K562 (cell line): ENCODE measurements at regions not wholly inside any gene's neighbourhood (a gene's known extent, or its start where the extent isn't known, plus 50 kb on each side); places are given as distances from the start of the nearest gene placed in this dataset.
A peak's percentile ranks its signal among the peaks of the same experiment; 100 is the strongest.

Experiments
- JUN ChIP-seq, 2 experiments: sonication (generic) in 1 of 2; formaldehyde crosslinking in 1 of 2; IDR thresholded peaks; 2 replicates each; pipeline versions ENCODE4 v1.6.1 to v1.8.0; 2012 to 2022; ENCODE audit warnings: borderline replicate concordance in 2 of 2, mild to moderate bottlenecking in 2 of 2, improper control_type of control experiment in 1 of 2, low read depth in 1 of 2, low read length in 1 of 2, missing genetic modification reagents in 1 of 2
- KDM2B ChIP-seq: fragments of 250-450 bp; sonication (Bioruptor Pico); IDR thresholded peaks from 2 replicates; pipeline ENCODE4 v1.8.0; 2021; ENCODE audit warnings: mild to moderate bottlenecking, moderate library complexity
- NCOA2 ChIP-seq, 2 experiments: fragments of 450-650 bp; IDR thresholded peaks; 2 replicates each; pipeline ENCODE4 v1.6.1; 2018; ENCODE audit warnings: mild to moderate bottlenecking in 2 of 2, moderate library complexity in 1 of 2; ENCODE audit not compliant: partially characterized antibody in 2 of 2
- RAD51 ChIP-seq: fragments of 450-650 bp; IDR thresholded peaks from 2 replicates; pipeline ENCODE4 v1.7.1; 2016; ENCODE audit warnings: low read depth, mild to moderate bottlenecking, borderline replicate concordance
- SMARCA5 ChIP-seq: fragments of 450-650 bp; IDR thresholded peaks from 2 replicates; pipeline ENCODE4 v1.6.1; 2016
- STAG1 ChIP-seq: sonication (generic); formaldehyde crosslinking; IDR thresholded peaks from 2 replicates; pipeline ENCODE4 v1.5.0; 2020; ENCODE audit warnings: missing genetic modification reagents, borderline replicate concordance
- XRCC4 ChIP-seq: IDR thresholded peaks from one replicate; pipeline ENCODE4 v1.6.1; 2011; ENCODE audit not compliant: insufficient read depth, insufficient read length; ENCODE audit errors: extremely low read depth
- ZBTB7A ChIP-seq: IDR thresholded peaks from 2 replicates; pipeline ENCODE4 v1.6.1; 2011; ENCODE audit warnings: low read depth, mild to moderate bottlenecking, low read length, moderate library complexity, borderline replicate concordance; ENCODE audit not compliant: control insufficient read depth
- ZC3H4 ChIP-seq: sonication (generic); formaldehyde crosslinking; IDR thresholded peaks from 2 replicates; pipeline ENCODE4 v1.9.0; 2021; ENCODE audit warnings: missing genetic modification reagents, borderline replicate concordance
- ZFX ChIP-seq: sonication (generic); formaldehyde crosslinking; IDR thresholded peaks from 2 replicates; pipeline ENCODE4 v1.8.0; 2022; ENCODE audit warnings: mild to moderate bottlenecking, missing genetic modification reagents, moderate library complexity
- ZNF436 ChIP-seq: fragments of 250-450, 450-650 bp; sonication (Bioruptor Pico); formaldehyde crosslinking; IDR thresholded peaks from 2 replicates; pipeline ENCODE4 v1.7.0; 2020; ENCODE audit warnings: mild to moderate bottlenecking
- TF ChIP-seq, protein P1 (sequence below): fragments of 450-650 bp; IDR thresholded peaks from 2 replicates; pipeline ENCODE4 v1.6.1; 2016; ENCODE audit warnings: borderline replicate concordance
- TF ChIP-seq, protein P2 (sequence below): fragments of 150-350 bp; conservative IDR thresholded peaks from 2 replicates; pipeline ENCODE4 v1.6.1; 2014; ENCODE audit warnings: low read length
- TF ChIP-seq, protein P3 (sequence below): fragments of 450-650 bp; IDR thresholded peaks from 2 replicates; pipeline ENCODE4 v1.6.1; 2017; ENCODE audit warnings: antibody characterized with exemption, mild to moderate bottlenecking
- TF ChIP-seq, protein P4 (sequence below): fragments of 250-450 bp; sonication (Bioruptor Pico); IDR thresholded peaks from 2 replicates; pipeline ENCODE4 v1.5.0; 2021

DNA sequence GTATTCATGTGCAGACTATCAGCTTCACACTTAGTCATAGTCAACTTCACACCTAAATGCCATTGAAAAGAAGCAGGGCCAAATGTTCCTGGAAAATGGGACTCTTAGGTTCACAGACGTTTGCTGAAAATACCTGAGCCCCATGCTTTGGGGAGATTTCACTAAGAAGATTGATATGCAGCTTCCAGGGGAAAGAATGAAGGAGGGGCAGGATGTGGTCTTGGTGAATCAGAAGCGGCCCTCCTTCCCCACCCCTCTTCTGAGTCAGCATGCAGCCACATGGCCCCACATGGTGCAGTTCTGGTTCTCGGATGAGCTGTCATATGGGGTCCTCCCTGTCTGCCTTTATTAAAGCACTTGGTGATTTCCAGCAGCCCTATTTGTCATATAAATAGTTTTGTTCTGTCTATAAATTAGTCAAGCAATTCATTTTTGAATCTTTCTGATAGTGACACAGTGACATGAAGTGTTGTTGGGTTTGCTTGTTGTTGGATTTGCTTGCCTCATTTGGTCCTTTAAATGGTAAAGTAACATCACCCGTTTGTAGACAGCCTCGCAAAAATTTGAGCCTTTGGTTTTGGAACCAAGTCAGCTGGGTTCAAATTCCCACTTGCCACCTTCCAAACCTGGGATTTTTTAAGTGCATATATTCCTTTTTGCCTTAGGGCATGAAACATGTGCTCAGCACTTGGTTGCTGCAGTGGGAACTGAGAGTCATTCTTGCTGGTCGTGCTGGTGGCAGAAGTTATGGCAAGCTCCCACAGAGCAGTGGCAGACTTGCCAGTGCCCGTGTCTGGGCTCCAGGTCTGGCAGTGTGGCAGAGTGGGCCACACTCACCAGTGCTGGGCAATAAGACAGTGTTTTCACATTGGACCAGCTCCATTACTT, 68.1 kb upstream of the CDK6 start (continued):
- TF ChIP-seq, protein P1, sequence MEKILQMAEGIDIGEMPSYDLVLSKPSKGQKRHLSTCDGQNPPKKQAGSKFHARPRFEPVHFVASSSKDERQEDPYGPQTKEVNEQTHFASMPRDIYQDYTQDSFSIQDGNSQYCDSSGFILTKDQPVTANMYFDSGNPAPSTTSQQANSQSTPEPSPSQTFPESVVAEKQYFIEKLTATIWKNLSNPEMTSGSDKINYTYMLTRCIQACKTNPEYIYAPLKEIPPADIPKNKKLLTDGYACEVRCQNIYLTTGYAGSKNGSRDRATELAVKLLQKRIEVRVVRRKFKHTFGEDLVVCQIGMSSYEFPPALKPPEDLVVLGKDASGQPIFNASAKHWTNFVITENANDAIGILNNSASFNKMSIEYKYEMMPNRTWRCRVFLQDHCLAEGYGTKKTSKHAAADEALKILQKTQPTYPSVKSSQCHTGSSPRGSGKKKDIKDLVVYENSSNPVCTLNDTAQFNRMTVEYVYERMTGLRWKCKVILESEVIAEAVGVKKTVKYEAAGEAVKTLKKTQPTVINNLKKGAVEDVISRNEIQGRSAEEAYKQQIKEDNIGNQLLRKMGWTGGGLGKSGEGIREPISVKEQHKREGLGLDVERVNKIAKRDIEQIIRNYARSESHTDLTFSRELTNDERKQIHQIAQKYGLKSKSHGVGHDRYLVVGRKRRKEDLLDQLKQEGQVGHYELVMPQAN = no peak
- TF ChIP-seq SMARCA5 (no peak), ZFX (CRISPR knock-in tag) (no peak), XRCC4 (no peak), ZNF436 (no peak), ZBTB7A (peak; percentile 67; the same call in 1 of the 2 replicates), NCOA2 (IDR thresholded peaks at IDR 0.05; ENCODE audit: partially characterized antibody in 2 of 2) (no peak), KDM2B (no peak), ZC3H4 (CRISPR knock-in tag) (no peak), RAD51 (peak; percentile 14; the same call in 1 of the 2 replicates), JUN (IDR thresholded peaks at IDR 0.05; ENCODE audit: borderline replicate concordance, low read depth, low read length) (peak; percentile 91), JUN (CRISPR knock-in tag; IDR thresholded peaks at IDR 0.05; ENCODE audit: borderline replicate concordance) (no peak), STAG1 (CRISPR knock-in tag) (no peak)
- TF ChIP-seq, protein P2, sequence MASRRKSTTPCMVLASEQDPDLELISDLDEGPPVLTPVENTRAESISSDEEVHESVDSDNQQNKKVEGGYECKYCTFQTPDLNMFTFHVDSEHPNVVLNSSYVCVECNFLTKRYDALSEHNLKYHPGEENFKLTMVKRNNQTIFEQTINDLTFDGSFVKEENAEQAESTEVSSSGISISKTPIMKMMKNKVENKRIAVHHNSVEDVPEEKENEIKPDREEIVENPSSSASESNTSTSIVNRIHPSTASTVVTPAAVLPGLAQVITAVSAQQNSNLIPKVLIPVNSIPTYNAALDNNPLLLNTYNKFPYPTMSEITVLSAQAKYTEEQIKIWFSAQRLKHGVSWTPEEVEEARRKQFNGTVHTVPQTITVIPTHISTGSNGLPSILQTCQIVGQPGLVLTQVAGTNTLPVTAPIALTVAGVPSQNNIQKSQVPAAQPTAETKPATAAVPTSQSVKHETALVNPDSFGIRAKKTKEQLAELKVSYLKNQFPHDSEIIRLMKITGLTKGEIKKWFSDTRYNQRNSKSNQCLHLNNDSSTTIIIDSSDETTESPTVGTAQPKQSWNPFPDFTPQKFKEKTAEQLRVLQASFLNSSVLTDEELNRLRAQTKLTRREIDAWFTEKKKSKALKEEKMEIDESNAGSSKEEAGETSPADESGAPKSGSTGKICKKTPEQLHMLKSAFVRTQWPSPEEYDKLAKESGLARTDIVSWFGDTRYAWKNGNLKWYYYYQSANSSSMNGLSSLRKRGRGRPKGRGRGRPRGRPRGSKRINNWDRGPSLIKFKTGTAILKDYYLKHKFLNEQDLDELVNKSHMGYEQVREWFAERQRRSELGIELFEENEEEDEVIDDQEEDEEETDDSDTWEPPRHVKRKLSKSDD = no peak
- TF ChIP-seq, protein P3, sequence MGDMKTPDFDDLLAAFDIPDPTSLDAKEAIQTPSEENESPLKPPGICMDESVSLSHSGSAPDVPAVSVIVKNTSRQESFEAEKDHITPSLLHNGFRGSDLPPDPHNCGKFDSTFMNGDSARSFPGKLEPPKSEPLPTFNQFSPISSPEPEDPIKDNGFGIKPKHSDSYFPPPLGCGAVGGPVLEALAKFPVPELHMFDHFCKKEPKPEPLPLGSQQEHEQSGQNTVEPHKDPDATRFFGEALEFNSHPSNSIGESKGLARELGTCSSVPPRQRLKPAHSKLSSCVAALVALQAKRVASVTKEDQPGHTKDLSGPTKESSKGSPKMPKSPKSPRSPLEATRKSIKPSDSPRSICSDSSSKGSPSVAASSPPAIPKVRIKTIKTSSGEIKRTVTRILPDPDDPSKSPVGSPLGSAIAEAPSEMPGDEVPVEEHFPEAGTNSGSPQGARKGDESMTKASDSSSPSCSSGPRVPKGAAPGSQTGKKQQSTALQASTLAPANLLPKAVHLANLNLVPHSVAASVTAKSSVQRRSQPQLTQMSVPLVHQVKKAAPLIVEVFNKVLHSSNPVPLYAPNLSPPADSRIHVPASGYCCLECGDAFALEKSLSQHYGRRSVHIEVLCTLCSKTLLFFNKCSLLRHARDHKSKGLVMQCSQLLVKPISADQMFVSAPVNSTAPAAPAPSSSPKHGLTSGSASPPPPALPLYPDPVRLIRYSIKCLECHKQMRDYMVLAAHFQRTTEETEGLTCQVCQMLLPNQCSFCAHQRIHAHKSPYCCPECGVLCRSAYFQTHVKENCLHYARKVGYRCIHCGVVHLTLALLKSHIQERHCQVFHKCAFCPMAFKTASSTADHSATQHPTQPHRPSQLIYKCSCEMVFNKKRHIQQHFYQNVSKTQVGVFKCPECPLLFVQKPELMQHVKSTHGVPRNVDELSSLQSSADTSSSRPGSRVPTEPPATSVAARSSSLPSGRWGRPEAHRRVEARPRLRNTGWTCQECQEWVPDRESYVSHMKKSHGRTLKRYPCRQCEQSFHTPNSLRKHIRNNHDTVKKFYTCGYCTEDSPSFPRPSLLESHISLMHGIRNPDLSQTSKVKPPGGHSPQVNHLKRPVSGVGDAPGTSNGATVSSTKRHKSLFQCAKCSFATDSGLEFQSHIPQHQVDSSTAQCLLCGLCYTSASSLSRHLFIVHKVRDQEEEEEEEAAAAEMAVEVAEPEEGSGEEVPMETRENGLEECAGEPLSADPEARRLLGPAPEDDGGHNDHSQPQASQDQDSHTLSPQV = peak; percentile 95
- TF ChIP-seq, protein P4, sequence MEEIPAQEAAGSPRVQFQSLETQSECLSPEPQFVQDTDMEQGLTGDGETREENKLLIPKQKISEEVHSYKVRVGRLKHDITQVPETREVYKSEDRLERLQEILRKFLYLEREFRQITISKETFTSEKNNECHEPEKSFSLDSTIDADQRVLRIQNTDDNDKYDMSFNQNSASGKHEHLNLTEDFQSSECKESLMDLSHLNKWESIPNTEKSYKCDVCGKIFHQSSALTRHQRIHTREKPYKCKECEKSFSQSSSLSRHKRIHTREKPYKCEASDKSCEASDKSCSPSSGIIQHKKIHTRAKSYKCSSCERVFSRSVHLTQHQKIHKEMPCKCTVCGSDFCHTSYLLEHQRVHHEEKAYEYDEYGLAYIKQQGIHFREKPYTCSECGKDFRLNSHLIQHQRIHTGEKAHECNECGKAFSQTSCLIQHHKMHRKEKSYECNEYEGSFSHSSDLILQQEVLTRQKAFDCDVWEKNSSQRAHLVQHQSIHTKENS (CRISPR knock-in tag) = no peak
